ENCODE measurements at regions not wholly inside any gene's neighbourhood (a gene's known extent, or its start where the extent isn't known, plus 50 kb on each side); places are given as distances from the start of the nearest gene placed in this dataset.

GRCh38 chr7:16232273-16232672 lies 189.1 kb downstream of the CRPPA start:
- DNase-seq (ENCODE audit: low spot score): no peak

- no peak for DNase-seq (ENCODE audit: low spot score)
Measured at GRCh38 chr7:16223963-16224707, 197.2 kb downstream of the CRPPA start.

- no peak for DNase-seq (ENCODE audit: low spot score)
Measured at GRCh38 chr7:16212610-16213009, 208.7 kb downstream of the CRPPA start.

- no peak for DNase-seq (ENCODE audit: low spot score)
Measured at GRCh38 chr7:16212032-16212431, 209.3 kb downstream of the CRPPA start.

- no peak for DNase-seq (ENCODE audit: low spot score)
Measured at GRCh38 chr7:16211402-16211925, 209.9 kb downstream of the CRPPA start.

GRCh38 chr7:16210171-16210570 lies 211.2 kb downstream of the CRPPA start:
- no peak for DNase-seq (ENCODE audit: low spot score)

GRCh38 chr7:16207321-16207720 lies 214.0 kb downstream of the CRPPA start:
- DNase-seq (ENCODE audit: low spot score): no peak

- no peak for DNase-seq (ENCODE audit: low spot score)
Measured at GRCh38 chr7:16205466-16205865, 215.9 kb downstream of the CRPPA start.

GRCh38 chr7:16204953-16205352 lies 216.4 kb downstream of the CRPPA start:
- no peak for DNase-seq (ENCODE audit: low spot score)

- DNase-seq (ENCODE audit: low spot score): no peak
Measured at GRCh38 chr7:16203065-16203464, 218.3 kb downstream of the CRPPA start.

GRCh38 chr7:16202303-16202702 lies 219.0 kb downstream of the CRPPA start:
- DNase-seq (ENCODE audit: low spot score): no peak

- DNase-seq (ENCODE audit: low spot score): no peak
Measured at GRCh38 chr7:16200591-16200990, 220.7 kb downstream of the CRPPA start.

- no peak for DNase-seq (ENCODE audit: low spot score)
Measured at GRCh38 chr7:16193631-16194030, 227.7 kb downstream of the CRPPA start.

GRCh38 chr7:16189026-16189715 lies 232.2 kb downstream of the CRPPA start:
- no peak for DNase-seq (ENCODE audit: low spot score)

GRCh38 chr7:16187131-16187530 lies 234.2 kb downstream of the CRPPA start:
- no peak for DNase-seq (ENCODE audit: low spot score)

GRCh38 chr7:16178585-16178984 lies 242.8 kb downstream of the CRPPA start:
- no peak for DNase-seq (ENCODE audit: low spot score)

- DNase-seq (ENCODE audit: low spot score): no peak
Measured at GRCh38 chr7:16178092-16178491, 243.2 kb downstream of the CRPPA start.

GRCh38 chr7:16174253-16174652 lies 247.1 kb downstream of the CRPPA start:
- DNase-seq (ENCODE audit: low spot score): no peak

- DNase-seq (ENCODE audit: low spot score): no peak
Measured at GRCh38 chr7:16172366-16172765, 249.0 kb downstream of the CRPPA start.

GRCh38 chr7:16171928-16172327 lies 249.4 kb downstream of the CRPPA start:
- no peak for DNase-seq (ENCODE audit: low spot score)

GRCh38 chr7:16170671-16171070 lies 250.7 kb downstream of the CRPPA start:
- DNase-seq (ENCODE audit: low spot score): no peak

- no peak for DNase-seq (ENCODE audit: low spot score)
Measured at GRCh38 chr7:16169537-16169936, 251.8 kb downstream of the CRPPA start.

- no peak for DNase-seq (ENCODE audit: low spot score)
Measured at GRCh38 chr7:16167526-16167925, 253.8 kb downstream of the CRPPA start.
